ENCODE measurements at regions not wholly inside any gene's neighbourhood (a gene's known extent, or its start where the extent isn't known, plus 50 kb on each side); places are given as distances from the start of the nearest gene placed in this dataset.

GRCh38 chr2:183474912-183475695 is 350.9 kb downstream of the NUP35 start:
- TF ChIP-seq CBX5 (IDR thresholded peaks at IDR 0.05; ENCODE audit: borderline replicate concordance, low read depth) = no peak
- TF ChIP-seq POLR2AphosphoS5 (IDR thresholded peaks at IDR 0.05; ENCODE audit: control insufficient read depth, insufficient read depth, low read depth, low read length) = no peak
- no peak for TF ChIP-seq ZNF561 (CRISPR knock-in tag; conservative IDR thresholded peaks at IDR 0.05)
- TF ChIP-seq ZFX (CRISPR knock-in tag; IDR thresholded peaks at IDR 0.05) = no peak
